Lung (tissue), 11 donors: ENCODE measurements at regions not wholly inside any gene's neighbourhood (a gene's known extent, or its start where the extent isn't known, plus 50 kb on each side); places are given as distances from the start of the nearest gene placed in this dataset.

ENCODE experiments used
- ATAC-seq: fragments of 200-7000 bp; cut with Tn5 transposase; one replicate; pipeline ENCODE4 v1.9.1; 2020; ENCODE audit warnings: moderate number of reproducible peaks; ENCODE audit not compliant: insufficient read depth, low FRiP score
- DNase-seq, 3 donors: peaks; one replicate each; pipeline ENCODE4 v3.0.0-alpha.2; 2013 to 2017
- H3K27ac ChIP-seq, 2 donors: one replicate each; pipeline ENCODE4 v1.5.1; 2013; ENCODE audit warnings: mild to moderate bottlenecking in 2 of 2, moderate library complexity in 2 of 2, control low read depth in 1 of 2, inconsistent platforms in 1 of 2, low read depth in 1 of 2, low read length in 1 of 2
- H3K27me3 ChIP-seq, 3 donors: one replicate each; pipeline ENCODE4 v1.5.1; 2013; ENCODE audit warnings: low read length in 2 of 3; ENCODE audit not compliant: control insufficient read depth in 3 of 3, insufficient read depth in 3 of 3
- H3K36me3 ChIP-seq, 4 donors: one replicate each; pipeline ENCODE4 v1.5.1; 2013; ENCODE audit warnings: low read length in 4 of 4, mild to moderate bottlenecking in 1 of 4, moderate library complexity in 1 of 4; ENCODE audit not compliant: control insufficient read depth in 4 of 4, insufficient read depth in 4 of 4
- H3K4me1 ChIP-seq, 5 donors: one replicate each; pipeline ENCODE4 v1.5.1; 2013; ENCODE audit warnings: low read length in 5 of 5, mild to moderate bottlenecking in 2 of 5, moderate library complexity in 1 of 5; ENCODE audit not compliant: control insufficient read depth in 5 of 5, insufficient read depth in 5 of 5
- H3K4me3 ChIP-seq: one replicate; pipeline ENCODE4 v1.5.1; 2013; ENCODE audit warnings: mild to moderate bottlenecking, control low read depth, moderate library complexity
- H3K9ac ChIP-seq, 2 donors: one replicate each; pipeline ENCODE4 v1.5.1; 2013; ENCODE audit warnings: low read length in 2 of 2, control low read depth in 1 of 2; ENCODE audit not compliant: insufficient read depth in 1 of 2
- H3K9me3 ChIP-seq, 4 donors: one replicate each; pipeline ENCODE4 v1.5.1; 2013; ENCODE audit warnings: low read length in 3 of 4, mild to moderate bottlenecking in 1 of 4, moderate library complexity in 1 of 4; ENCODE audit not compliant: control insufficient read depth in 4 of 4, insufficient read depth in 3 of 4
- CTCF ChIP-seq: IDR thresholded peaks from 2 replicates; pipeline ENCODE4 v1.5.1; 2012; ENCODE audit warnings: mild to moderate bottlenecking; ENCODE audit errors: control extremely low read depth, extremely low read depth
- WGBS, 2 donors: extraction: QIAGEN DNeasy Blood & Tissue Kit; methylation state at CpG; one replicate each; pipeline ENCODE4 v1.1.7; 2013; 5-methylcytosine and 5-hydroxymethylcytosine counted together
- donor health status: control.
- donor health status: control.
- donor health status: Bipolar disorder and iron deficiency.
- donor health status: healthy.
- donor health status: DM: yes; HTN: yes; CAD: no.

- TF ChIP-seq CTCF = no peak
- Histone ChIP-seq H3K36me3 (no peaks in the 10 kb centered on the region), H3K4me1 (no peaks in the 10 kb centered on the region), H3K9ac (no peak overlapping the region), H3K9me3 (peaks cover 0 to 9% (median 0%) of the 10 kb centered on the region in 4 donors), H3K27ac (no peak overlapping the region), H3K27me3 (no peaks in the 10 kb centered on the region), H3K4me3 (no peak overlapping the region)
- DNase-seq (no peak), ATAC-seq (no peak)
- WGBS, 2 donors = 92% methylated on average over 3 of the region's 3 CpGs
These were observed 425.3 kb upstream of the FANCL start for GRCh38 chr2:58666323-58666970.

- 89 to 92% methylated on average over 3 of the region's 3 CpGs for WGBS, 2 donors
- ATAC-seq (no peak), DNase-seq (no peak)
- TF ChIP-seq CTCF = no peak
- Histone ChIP-seq H3K4me3 (no peak overlapping the region), H3K4me1 (no peaks in the 10 kb centered on the region), H3K27me3 (no peaks in the 10 kb centered on the region), H3K9me3 (peaks cover 0 to 9% (median 0%) of the 10 kb centered on the region in 4 donors), H3K36me3 (no peaks in the 10 kb centered on the region), H3K27ac (no peak overlapping the region), H3K9ac (no peak overlapping the region)
These were observed 424.0 kb upstream of the FANCL start for GRCh38 chr2:58665154-58665553.

- no peaks in the 10 kb centered on the region for H3K27me3 ChIP-seq
These were observed 423.5 kb upstream of the FANCL start for GRCh38 chr2:58664523-58665151.

More at GRCh38 chr2:58664523-58665151, 423.5 kb upstream of the FANCL start:
- WGBS, 2 donors = 92% methylated on average over 5 of the region's 5 CpGs
- no peak for ATAC-seq
- peaks cover 0 to 9% (median 0%) of the 10 kb centered on the region in 4 donors for H3K9me3 ChIP-seq
- no peaks in the 10 kb centered on the region for H3K4me1 ChIP-seq
- DNase-seq = no peak
- H3K4me3 ChIP-seq = no peak overlapping the region
- H3K27ac ChIP-seq = no peak overlapping the region
- no peak for TF ChIP-seq CTCF
- H3K9ac ChIP-seq = no peak overlapping the region
- H3K36me3 ChIP-seq = no peaks in the 10 kb centered on the region
